ENCODE measurements at regions not wholly inside any gene's neighbourhood (a gene's known extent, or its start where the extent isn't known, plus 50 kb on each side); places are given as distances from the start of the nearest gene placed in this dataset.
"Not testable (repeated sequence)": the region's sequence is repeated elsewhere in the genome, so short reads cannot be mapped to it uniquely, and the experiment has no call there.

DNA sequence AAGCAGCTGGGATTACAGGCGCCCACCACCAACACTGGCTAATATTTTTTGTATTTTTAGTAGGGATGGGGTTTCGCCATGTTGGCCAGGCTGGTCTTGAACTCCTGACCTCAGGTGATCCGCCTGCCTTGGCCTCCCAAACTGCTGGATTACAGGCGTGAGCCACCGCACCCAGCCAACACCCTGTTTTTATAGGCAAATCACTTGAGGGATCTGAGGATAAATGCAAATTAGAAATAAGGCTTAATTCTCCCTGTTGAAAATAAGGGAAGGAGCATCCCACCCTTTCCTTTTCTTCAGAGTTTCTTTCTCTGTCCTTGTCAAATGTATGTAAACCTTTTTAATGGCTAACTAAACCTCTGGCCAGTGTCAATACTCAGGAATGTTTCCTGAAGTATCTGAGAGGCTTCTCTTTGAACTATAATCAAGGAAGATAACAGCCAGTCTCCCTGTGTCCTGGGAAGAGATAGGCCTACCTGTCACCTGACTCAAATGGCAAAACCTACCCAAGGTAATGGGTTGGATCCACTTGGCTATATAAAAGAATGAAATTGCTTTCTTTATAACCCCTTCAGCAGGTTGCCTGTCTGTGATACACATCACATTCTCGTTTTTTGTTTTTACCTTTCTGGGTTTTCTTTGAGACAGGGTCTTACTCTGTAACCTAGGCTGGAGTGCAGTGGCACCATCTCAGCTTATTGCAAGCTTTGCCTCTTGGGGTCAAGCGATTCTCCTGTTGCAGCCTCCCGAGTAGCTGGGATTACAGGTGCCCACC lies 64.5 kb upstream of the TNFAIP3 start:
- DNase-seq (ENCODE audit: low read depth in 2 of 2), result no peak

DNA sequence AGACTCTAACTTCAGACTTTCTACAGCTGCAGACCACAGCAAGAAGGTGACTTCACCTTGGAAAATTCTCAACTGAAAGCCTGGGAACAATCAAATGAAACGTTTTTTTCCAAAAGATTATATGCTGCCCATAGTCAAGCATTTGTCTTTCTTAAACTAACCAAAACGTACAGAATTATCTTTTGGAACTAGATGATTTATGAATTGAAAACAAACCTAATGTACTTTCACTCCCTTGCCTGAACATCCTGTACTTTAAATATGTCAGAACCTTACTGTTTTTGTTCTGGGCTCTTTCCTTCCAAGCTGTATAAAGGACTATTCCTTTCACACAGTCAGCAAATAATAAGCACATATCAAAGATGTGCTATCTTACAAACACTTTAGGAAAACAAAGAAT lies 62.4 kb upstream of the TNFAIP3 start:
- peak in 1 of 2 donors; percentile 20 for DNase-seq (ENCODE audit: low read depth in 2 of 2)

DNA sequence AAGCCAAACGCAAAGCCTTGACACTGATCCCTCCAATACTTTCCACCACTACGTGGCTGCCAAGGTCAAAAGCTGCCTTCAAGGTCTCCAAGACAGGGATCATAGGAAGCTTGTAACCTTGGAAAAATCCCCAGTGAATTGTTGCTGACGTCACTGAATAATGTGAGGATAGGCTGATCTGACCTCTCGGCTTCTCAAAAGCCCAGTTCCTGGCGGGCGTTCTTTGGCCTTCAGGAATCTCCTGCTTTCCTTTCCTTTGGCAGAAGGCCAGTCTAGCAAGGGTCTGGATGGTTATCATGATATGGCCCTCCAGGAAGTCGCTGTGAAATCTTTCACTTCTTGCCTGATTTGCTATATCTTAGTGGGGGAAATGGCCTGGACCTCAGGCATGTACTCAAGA lies 61.4 kb upstream of the TNFAIP3 start:
- DNase-seq (ENCODE audit: low read depth in 2 of 2), result peak in 1 of 2 donors; percentile 75

DNA sequence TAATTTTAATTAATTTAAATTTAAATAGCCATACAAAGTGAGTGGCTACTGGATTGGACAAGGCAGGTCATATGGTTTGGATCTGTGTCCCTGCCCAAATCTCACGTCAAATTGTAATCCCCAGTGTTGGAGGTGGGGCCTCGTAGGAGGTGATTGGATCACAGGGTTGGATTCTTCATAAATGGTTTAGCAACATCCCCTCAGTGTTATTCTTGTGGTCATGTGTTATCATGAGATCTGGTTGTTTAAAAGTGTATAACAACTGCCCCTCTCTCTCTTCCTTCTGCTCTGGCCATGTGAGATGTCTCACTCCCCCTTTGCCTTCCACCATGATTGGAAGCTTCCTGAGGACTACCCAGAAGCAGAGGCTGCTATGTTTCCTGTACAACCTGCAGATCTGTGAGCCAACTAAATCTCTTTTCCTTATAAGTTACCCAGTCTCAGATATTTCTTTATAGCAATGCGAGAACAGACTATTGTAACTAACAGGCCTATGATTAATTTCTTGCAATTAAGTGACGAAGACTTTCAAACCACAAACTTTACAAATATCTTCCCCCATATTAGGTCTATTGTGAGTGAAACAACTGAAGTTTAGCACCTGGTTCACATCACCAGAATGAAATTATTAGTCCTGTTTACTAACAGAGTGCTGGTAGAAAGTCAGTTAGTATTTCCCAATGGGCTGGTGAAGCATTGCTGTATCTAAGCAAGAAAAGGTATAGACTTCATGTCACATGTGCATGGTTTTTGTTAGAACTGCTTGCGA lies 60.0 kb upstream of the TNFAIP3 start:
- DNase-seq (ENCODE audit: low read depth in 2 of 2), result no peak

DNA sequence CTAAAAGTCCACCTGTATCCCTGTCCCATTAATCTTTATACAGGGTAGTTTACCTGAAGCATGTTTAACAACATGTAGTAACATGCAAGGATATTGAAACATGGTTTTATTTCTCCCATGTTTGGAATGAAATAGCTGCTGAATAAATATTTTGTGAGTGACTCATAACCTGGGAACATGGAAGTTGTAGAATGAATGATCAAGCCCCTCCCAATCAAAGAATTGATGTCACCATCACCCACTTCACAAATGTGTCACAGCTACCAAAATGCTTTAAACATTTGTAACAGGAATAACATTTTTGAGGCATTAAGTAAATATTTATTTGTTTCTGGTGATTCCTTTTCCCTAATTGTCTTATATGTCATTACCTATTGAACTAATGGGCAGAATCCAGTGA lies 58.9 kb upstream of the TNFAIP3 start:
- peak in 1 of 2 donors; percentile 47 for DNase-seq (ENCODE audit: low read depth in 2 of 2)

DNA sequence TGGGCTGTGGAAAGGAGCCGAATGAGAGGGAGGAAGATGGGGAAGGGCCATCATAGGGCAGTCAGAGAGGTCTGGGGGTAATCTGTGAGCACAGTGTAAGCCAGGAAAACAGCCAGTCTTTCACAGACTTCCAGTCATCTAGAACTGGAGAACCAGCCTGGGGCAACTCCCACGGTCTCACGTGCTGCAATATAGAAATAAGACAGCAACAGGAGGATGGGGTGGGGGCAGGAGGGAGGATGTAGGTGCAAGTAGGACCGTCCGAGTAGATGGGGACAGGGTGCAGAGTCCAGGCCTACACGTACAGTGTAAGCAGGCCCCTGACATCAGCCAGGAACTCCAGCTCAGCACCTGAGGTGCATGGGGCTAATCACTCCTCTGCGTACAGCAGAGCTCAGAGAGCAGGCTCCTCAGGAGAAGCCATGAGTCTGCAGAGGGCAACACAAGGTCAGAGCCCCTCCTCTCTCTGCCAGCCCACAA lies 58.2 kb upstream of the TNFAIP3 start:
- DNase-seq (ENCODE audit: low read depth in 2 of 2), result no peak

DNA sequence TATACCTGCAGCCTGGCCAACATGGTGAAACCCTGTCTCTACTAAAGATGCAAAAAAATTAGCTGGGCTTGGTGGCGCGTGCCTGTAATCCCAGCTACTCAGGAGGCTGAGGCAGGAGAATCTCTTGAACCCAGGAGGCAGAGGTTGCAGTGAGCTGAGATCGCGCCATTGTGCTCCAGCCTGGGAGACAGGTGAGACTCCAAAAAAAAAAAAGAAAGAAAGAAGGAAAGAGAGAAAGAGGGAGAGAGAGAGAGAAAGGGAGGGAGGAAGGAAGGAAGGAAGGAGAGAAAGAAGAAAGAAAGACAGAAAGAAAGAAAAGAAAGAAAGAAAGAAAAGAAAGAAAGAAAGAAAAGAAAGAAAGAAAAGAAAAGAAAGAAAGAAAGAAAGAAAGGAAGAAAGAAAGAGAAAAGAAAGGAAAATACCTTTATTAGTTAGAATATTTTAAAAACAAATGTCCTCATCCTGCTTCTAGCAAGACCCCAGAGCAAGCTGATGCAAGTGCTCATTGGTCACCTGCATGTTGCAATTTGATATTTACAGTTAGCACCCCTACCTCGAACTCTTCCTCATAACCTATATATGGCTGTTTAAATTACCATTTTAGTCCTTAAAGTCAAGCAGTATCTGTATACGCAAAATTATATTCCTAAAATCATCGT lies 57.0 kb upstream of the TNFAIP3 start:
- DNase-seq (ENCODE audit: low read depth in 2 of 2), result not testable (repeated sequence)

DNA sequence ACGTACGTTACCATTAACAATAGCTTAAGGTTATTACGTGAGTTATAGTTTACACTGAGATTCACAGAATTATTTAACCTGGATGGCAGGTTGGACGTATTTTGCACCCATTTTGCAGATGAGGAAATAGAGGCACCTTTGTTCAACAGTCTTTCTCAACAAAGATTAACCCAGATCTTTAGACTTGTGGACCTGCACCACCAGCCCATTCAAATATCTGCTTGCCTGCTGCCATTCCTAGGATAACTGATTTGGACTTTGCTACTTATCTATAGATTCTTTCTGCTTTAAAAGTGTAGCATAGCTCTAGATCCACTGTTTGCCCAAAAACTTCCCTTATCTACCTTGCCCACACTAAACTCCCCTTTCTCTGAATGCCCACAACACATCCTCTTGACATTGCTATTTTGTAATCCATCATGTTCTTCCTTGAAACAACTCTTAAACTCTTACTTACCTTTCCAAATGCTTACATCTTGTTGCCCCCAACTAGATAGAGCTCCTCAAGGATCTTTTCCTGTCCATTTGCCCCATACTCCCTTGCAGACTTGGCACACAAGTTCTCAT lies 56.4 kb upstream of the TNFAIP3 start:
- DNase-seq (ENCODE audit: low read depth in 2 of 2), result no peak

DNA sequence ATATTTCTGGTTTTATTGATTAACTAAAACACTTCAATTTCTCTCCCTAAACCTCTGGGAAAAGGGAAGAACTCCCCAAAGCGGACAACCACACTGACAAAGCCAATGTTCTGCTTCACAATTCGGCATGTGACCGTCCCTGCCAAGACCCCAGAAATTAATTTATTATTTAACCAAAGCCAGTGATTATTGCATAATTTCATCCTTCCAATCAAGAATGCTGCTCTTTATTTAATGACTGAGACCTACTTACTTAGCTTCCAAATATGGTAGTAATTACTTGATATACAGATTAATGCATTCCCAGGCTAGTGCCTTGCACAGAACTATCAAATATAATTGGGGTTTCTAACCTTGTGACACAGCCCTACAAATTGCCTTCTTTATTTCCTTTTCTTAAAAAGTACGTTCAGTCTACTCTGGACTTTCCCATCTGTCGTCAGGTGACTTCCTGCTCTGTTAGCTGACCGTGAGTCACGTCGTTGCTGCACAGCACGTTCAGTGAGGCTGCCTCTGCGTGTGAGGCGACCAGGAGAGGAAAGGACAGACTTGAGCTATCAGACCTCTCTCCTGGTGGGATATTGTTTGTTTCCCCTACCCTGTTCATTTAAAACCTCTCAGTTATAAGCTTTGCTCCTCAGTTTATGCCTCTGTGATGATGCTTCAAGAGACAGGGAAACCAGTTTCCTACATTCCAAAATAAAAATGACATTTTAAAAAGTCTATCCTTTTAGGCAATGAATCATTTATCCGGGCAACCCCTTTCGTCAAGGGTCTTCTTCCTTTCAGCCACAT lies 55.7 kb upstream of the TNFAIP3 start:
- peak; percentile 89 to 95 for DNase-seq (ENCODE audit: low read depth in 2 of 2)

DNA sequence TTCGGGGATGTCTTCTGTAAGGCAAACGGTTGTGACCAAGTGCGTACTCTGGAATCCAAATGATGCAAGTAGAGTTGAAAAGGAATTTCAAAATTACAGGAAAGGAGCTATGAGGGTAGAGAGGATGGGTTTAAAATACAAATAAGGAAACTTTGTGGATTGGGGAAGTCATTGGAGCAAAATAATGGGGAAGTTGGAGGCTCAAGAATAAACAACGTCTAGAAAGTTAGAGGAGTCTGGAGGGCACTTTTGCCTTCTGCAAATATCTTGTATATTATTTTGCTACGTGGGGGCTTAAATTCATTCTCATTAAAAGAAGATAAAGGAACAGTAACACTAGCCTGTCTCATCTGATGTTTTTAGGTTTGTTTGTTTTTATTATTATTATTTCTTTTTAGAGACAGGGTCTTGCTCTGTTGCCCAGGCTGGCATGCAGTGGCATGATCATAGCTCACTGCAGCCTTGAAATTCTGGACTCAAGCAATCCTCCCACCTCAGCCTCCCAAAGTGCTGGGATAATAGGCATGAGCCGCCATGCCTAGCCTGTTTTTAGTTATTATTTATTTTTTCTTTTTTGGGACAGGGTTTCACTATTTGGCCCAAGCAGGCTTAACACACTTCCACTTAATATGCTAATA lies 55.0 kb upstream of the TNFAIP3 start:
- no peak for DNase-seq (ENCODE audit: low read depth in 2 of 2)

DNA sequence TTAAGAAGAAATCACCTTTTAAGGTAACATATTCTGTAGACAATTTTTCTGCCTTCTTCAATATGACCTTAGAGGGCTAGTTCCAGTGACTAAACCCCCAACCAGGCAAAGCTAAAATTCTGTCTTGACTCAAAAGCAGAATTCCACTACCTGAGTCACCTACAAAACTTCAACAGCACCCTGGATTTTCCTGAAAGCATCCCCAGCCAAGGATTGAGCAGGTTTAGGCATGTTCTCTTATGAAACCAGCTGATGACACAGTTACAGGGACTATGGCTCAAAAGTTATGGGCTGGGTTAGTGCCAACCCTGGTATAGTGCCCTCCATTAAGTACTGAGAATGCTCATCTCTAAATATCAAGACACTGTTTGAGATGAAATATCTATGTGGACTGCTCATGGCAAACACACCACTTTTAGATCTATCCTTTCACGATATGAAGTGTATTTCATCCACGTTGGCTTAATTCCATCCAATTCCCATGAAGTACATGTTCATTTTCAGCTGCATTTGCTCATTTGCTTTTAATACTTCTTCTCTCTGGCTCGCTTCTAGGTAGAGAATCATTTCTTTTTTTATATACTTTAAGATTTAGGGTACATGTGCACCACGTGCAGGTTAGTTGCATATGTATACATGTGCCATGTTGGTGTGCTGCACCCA lies 53.6 kb upstream of the TNFAIP3 start:
- no peak for DNase-seq (ENCODE audit: low read depth in 2 of 2)

DNA sequence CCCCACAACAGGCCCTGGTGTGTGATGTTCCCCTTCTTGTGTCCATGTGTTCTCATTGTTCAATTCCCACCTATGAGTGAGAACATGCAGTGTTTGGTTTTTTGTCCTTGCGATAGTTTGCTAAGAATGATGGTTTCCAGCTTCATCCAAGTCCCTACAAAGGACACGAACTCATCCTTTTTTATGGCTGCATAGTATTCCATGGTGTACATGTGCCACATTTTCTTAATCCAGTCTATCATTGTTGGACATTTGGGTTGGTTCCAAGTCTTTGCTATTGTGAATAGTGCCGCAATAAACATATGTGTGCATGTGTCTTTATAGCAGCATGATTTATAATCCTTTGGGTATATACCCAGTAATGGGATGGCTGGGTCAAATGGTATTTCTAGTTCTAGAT lies 53.0 kb upstream of the TNFAIP3 start:
- not testable (repeated sequence) for DNase-seq (ENCODE audit: low read depth in 2 of 2)

DNA sequence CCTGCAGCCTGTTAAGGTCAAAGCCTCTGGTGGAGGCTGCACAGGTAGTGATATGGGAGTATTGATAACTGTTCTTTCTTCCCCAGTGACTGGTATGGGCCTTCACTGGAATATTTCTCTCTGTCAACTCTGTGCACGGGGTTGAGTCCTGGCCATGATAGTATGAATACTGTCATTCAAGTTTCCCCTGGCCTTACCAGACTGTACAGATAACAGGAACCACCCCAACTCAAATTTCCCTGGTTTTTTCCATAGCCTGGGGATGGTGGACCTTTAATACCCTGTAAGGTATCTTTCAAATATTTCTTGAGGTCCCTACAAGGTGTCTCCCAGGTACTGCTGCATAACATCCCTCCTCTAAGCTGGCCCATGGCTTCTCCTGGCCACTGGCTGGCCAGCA lies 51.4 kb upstream of the TNFAIP3 start:
- no peak for DNase-seq (ENCODE audit: low read depth in 2 of 2)

DNA sequence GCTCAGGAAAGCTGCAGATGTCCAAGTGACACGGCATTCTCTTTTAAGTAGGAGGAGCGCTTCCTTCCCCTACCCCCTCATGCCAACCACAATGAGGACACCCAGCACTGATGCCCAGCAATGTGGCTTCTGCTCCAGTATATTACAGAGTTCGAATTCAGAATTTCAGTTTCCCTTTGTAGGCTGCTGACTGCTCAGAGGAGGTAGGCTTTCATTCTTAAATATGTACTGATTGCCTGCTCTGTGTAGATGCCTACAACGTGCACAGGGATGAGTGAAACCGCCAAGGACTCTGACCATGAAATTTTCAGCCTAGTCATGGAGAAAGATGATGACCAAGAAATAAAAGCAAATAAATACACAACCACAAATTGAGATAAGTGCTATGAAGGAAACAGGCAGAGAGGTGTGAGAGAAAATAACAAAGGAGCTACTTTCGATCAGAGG lies 50.9 kb upstream of the TNFAIP3 start:
- no peak for DNase-seq (ENCODE audit: low read depth in 2 of 2)

DNA sequence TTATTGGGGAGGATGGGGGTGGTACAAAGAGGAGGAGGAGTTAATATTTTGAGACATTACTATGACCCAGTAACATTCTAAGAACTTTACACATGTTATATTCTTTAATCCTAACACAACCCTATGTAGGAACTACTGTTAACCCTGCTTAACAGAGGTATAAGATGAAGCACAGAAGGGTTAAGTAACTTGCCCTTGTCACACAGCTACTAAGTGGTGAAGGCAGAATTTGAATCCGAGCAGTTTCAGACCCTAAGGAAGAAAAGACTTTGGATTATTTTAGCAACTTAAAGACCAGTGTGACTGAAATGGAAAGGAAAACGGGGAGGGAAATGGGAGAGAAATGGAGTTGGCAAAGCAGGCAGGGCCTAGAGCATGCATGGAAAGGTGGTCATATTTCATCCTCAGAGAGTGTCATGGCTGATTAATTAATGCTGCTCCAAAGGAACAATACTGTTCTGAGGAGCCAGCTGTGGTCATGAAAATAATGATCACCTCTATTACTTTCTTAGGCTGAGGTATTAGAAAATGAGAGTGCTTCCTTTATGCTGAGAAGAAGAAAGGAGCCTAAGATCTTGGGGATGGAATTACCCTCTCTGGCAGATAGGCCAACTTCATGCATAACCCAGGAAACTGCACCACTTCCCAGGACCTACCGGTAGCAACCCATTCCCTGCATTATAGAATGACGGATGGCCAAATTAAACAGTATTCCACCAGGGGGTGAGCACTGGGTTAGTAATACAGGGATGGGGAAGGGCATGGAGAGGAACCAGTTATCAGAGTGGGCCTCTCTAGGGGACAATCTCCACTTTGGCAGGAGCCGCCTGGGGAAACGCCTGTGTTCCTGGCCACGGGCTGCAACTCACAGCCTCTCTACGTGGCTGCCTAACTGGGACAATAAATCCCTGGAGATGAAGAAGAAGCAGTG lies 50.1 kb upstream of the TNFAIP3 start:
- no peak for DNase-seq (ENCODE audit: low read depth in 2 of 2)
